HCT116 (cell line): ENCODE measurements at regions not wholly inside any gene's neighbourhood (a gene's known extent, or its start where the extent isn't known, plus 50 kb on each side); places are given as distances from the start of the nearest gene placed in this dataset.

Source experiments
- ATAC-seq: fragments of 200-7000 bp; cut with Tn5 transposase; 2 replicates; pipeline ENCODE4 v1.9.1; 2020; ENCODE audit warnings: mild to moderate bottlenecking, moderate library complexity
- BruUV-seq: library from RNA; stranded (reverse); fragments of 400-500 nt; replicated peaks from 2 replicates; lab custom pipeline; 2021; lab: Mats Ljungman, UMichigan
- CTCF ChIA-PET: fragments of 300-600 bp; sonication (Branson Sonifier 250); formaldehyde crosslinking; loops from one replicate; lab custom pipeline; 2021; ENCODE audit warnings: antibody characterized with exemption; lab: Charles Lee
- POLR2A ChIA-PET: fragments of 300-600, 350-600 bp; sonication (Branson Sonifier 250); formaldehyde crosslinking; loops from one replicate; lab custom pipeline; 2021; ENCODE audit warnings: antibody characterized with exemption; lab: Charles Lee
- RAD21 ChIA-PET, 2 experiments: fragments of 300-600 bp; sonication (Branson Sonifier 250); formaldehyde crosslinking; loops; one replicate each; lab custom pipeline; 2023; ENCODE audit warnings: low total read pairs in 2 of 2; ENCODE audit not compliant: uncharacterized antibody in 2 of 2, unreplicated experiment in 2 of 2, low non-redundant PET in 1 of 2; lab: Charles Lee
- DNase-seq: peaks from one replicate; pipeline ENCODE4 v3.0.0-alpha.2; 2010; ENCODE audit warnings: low read depth, low spot score
- H2AFZ ChIP-seq: fragments of 200-600 bp; shearing (Covaris generic), sonication (generic); 2 replicates; pipeline ENCODE4 v1.6.1; 2017; ENCODE audit warnings: low read depth, mixed run types, mixed read lengths, antibody characterized with exemption, low read length; ENCODE audit not compliant: poor library complexity, severe bottlenecking
- H3K27ac ChIP-seq: 2 replicates; pipeline ENCODE4 v1.5.1; 2012; ENCODE audit warnings: low read depth, low read length
- H3K27me3 ChIP-seq: fragments of 200-600 bp; sonication (generic); 2 replicates; pipeline ENCODE4 v1.6.1; 2016; ENCODE audit warnings: mixed run types, low read length, mixed read lengths; ENCODE audit not compliant: insufficient read depth
- H3K36me3 ChIP-seq, 2 experiments: fragments of 200-500 bp in 1 of 2; fragments of 200-600 bp in 1 of 2; sonication (Bioruptor generic) in 1 of 2; sonication (generic) in 1 of 2; 2 replicates each; pipeline versions ENCODE4 v1.5.1 to v1.6.1; 2014 to 2016; ENCODE audit warnings: low read length in 2 of 2, inconsistent platforms in 1 of 2, mixed read lengths in 1 of 2, mixed run types in 1 of 2; ENCODE audit not compliant: insufficient read depth in 2 of 2, control insufficient read depth in 1 of 2
- H3K4me1 ChIP-seq, 2 experiments: fragments of 200-600 bp in 1 of 2; sonication (generic) in 1 of 2; 2 replicates each; pipeline versions ENCODE4 v1.5.1 to v1.6.1; 2012 to 2017; ENCODE audit warnings: low read length in 2 of 2, inconsistent platforms in 1 of 2, mild to moderate bottlenecking in 1 of 2, mixed read lengths in 1 of 2, mixed run types in 1 of 2, moderate library complexity in 1 of 2; ENCODE audit not compliant: insufficient read depth in 2 of 2, control insufficient read depth in 1 of 2
- H3K4me2 ChIP-seq: fragments of 200-600 bp; sonication (generic); 2 replicates; pipeline ENCODE4 v1.6.1; 2017; ENCODE audit warnings: mixed run types, low read length, mixed read lengths
- H3K4me3 ChIP-seq, 2 experiments: fragments of 200-600 bp in 1 of 2; sonication (generic) in 1 of 2; replicated peaks in 1 of 2; 2 replicates each; pipeline ENCODE4 v1.5.1; 2011 to 2016; ENCODE audit warnings: low read length in 2 of 2, control low read depth in 1 of 2, low read depth in 1 of 2, mild to moderate bottlenecking in 1 of 2, mixed read lengths in 1 of 2, mixed run types in 1 of 2
- H3K79me2 ChIP-seq: fragments of 200-600 bp; sonication (generic); 2 replicates; pipeline ENCODE4 v1.6.1; 2017; ENCODE audit warnings: mild to moderate bottlenecking, mixed run types, low read length, moderate library complexity, mixed read lengths; ENCODE audit not compliant: insufficient read depth
- H3K9ac ChIP-seq: fragments of 200-600 bp; sonication (generic); 2 replicates; pipeline ENCODE4 v1.6.1; 2016; ENCODE audit warnings: low read length, mixed read lengths
- H3K9me2 ChIP-seq: fragments of 200-600 bp; sonication (generic), shearing (Covaris generic); 2 replicates; pipeline ENCODE4 v1.6.1; 2017; ENCODE audit warnings: mixed run types, mild to moderate bottlenecking, moderate library complexity; ENCODE audit not compliant: insufficient read depth
- H3K9me3 ChIP-seq, 2 experiments: fragments of 200-500 bp in 1 of 2; fragments of 200-600 bp in 1 of 2; sonication (Bioruptor generic) in 1 of 2; sonication (generic) in 1 of 2; 2 replicates each; pipeline ENCODE4 v1.6.1; 2014 to 2017; ENCODE audit warnings: low read length in 2 of 2, mixed read lengths in 2 of 2, inconsistent platforms in 1 of 2, low read depth in 1 of 2, mild to moderate bottlenecking in 1 of 2, mixed run types in 1 of 2, moderate library complexity in 1 of 2; ENCODE audit not compliant: control insufficient read depth in 1 of 2, insufficient read depth in 1 of 2
- H4K20me1 ChIP-seq: fragments of 200-600 bp; sonication (generic), shearing (Covaris generic); 2 replicates; pipeline ENCODE4 v1.6.1; 2017; ENCODE audit warnings: mixed run types, mild to moderate bottlenecking, moderate library complexity; ENCODE audit not compliant: insufficient read depth
- CBX3 ChIP-seq: IDR thresholded peaks from 2 replicates; pipeline ENCODE4 v1.6.1; 2012; ENCODE audit warnings: low read depth
- CEBPB ChIP-seq: IDR thresholded peaks from 2 replicates; pipeline ENCODE4 v1.6.1; 2012; ENCODE audit warnings: low read depth
- EGR1 ChIP-seq: IDR thresholded peaks from 2 replicates; pipeline ENCODE4 v1.6.1; 2012; ENCODE audit warnings: low read depth
- ELF1 ChIP-seq: IDR thresholded peaks from 2 replicates; pipeline ENCODE4 v1.6.1; 2012; ENCODE audit warnings: low read depth, borderline replicate concordance
- EZH2 ChIP-seq: fragments of 200-600 bp; sonication (generic); IDR thresholded peaks from 2 replicates; pipeline ENCODE4 v1.6.1; 2017; ENCODE audit warnings: antibody characterized with exemption, mixed run types
- EZH2phosphoT487 ChIP-seq: fragments of 200-600 bp; IDR thresholded peaks from 2 replicates; pipeline ENCODE4 v1.6.1; 2018; ENCODE audit warnings: antibody characterized with exemption, borderline replicate concordance
- RAD21 ChIP-seq: IDR thresholded peaks from 2 replicates; pipeline ENCODE4 v1.6.1; 2012; ENCODE audit warnings: low read depth, mild to moderate bottlenecking
- SRF ChIP-seq: IDR thresholded peaks from 2 replicates; pipeline ENCODE4 v1.6.1; 2012; ENCODE audit warnings: low read depth
- TCF7L2 ChIP-seq: IDR thresholded peaks from 2 replicates; pipeline ENCODE4 v1.7.0; 2011; ENCODE audit warnings: borderline replicate concordance, inconsistent platforms; ENCODE audit not compliant: insufficient read depth, insufficient read length; ENCODE audit errors: extremely low read depth
- YY1 ChIP-seq: IDR thresholded peaks from 2 replicates; pipeline ENCODE4 v1.6.1; 2011; ENCODE audit warnings: low read length, low read depth, moderate library complexity, mild to moderate bottlenecking; ENCODE audit not compliant: insufficient replicate concordance; ENCODE audit errors: extremely low read depth
- ZBTB33 ChIP-seq: IDR thresholded peaks from 2 replicates; pipeline ENCODE4 v1.6.1; 2011; ENCODE audit warnings: mild to moderate bottlenecking, low read length, moderate library complexity; ENCODE audit not compliant: insufficient replicate concordance; ENCODE audit errors: extremely low read depth
- ZNF274 ChIP-seq: fragments of 200-500 bp; sonication (Bioruptor generic); IDR thresholded peaks from 2 replicates; pipeline ENCODE4 v1.6.1; 2014; ENCODE audit warnings: mild to moderate bottlenecking, low read depth, low read length, inconsistent platforms
- intact Hi-C: fragments of 100-400 bp; cut with micrococcal nuclease; formaldehyde crosslinking; loops from 2 replicates; pipeline ENCODE4 v1.10.0; 2022
- TF ChIP-seq, protein P1 (sequence below): IDR thresholded peaks from 2 replicates; pipeline ENCODE4 v1.6.1; 2012
- TF ChIP-seq, protein P2 (sequence below): IDR thresholded peaks from 2 replicates; pipeline ENCODE4 v1.6.1; 2012

DNA sequence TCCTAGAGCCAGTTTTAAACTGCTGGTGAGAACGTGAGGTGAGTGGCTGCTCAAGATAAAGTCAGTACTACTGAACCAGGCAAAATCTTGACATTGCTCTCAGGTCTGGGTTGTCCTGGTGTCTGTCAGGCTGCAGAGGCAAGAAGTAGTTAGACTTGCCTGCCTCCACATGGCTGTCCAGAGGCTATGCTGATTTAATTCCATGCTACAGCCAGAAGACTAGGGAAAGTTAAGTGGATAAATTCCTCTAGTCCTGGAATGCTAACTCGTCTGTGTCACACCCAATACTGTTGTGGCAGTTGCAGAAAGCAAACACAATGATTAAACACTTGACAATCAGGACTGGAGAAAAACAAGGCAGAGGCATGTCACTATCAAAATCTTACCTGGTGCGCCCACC, 118.9 kb downstream of the ACER2 start:
- no peaks in the 10 kb centered on the region for H3K36me3 ChIP-seq
- H3K9me2 ChIP-seq = no peaks in the 10 kb centered on the region
- no peak overlapping the region for H2AFZ ChIP-seq
- TF ChIP-seq RAD21 (no peak), ZBTB33 (no peak), ELF1 (no peak), YY1 (no peak)
- TF ChIP-seq, protein P1, sequence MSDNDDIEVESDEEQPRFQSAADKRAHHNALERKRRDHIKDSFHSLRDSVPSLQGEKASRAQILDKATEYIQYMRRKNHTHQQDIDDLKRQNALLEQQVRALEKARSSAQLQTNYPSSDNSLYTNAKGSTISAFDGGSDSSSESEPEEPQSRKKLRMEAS = no peak
- H3K79me2 ChIP-seq = no peaks in the 10 kb centered on the region
- H4K20me1 ChIP-seq = no peaks in the 10 kb centered on the region
- H3K27ac ChIP-seq = no peak overlapping the region
- no peaks in the 10 kb centered on the region for H3K4me1 ChIP-seq
- peaks cover 42% of the 10 kb centered on the region for H3K27me3 ChIP-seq
- intact Hi-C loops = no loop called here
- H3K4me2 ChIP-seq = no peak overlapping the region
- DNase-seq (no peak), ATAC-seq (no peak)
- no TSS peak for BruUV-seq
- no peak overlapping the region for H3K4me3 ChIP-seq
- H3K9ac ChIP-seq = no peak overlapping the region
- RAD21 ChIA-PET = no interaction called here
- CTCF ChIA-PET = interaction anchor here (1.0 to 1.1 kb wide), 2 partner anchors 9 to 10 kb away, joined by 3 to 4 read pairs; no protein-coding TSS in a partner anchor
- no peaks in the 10 kb centered on the region for H3K9me3 ChIP-seq
- POLR2A ChIA-PET = no interaction called here

DNA sequence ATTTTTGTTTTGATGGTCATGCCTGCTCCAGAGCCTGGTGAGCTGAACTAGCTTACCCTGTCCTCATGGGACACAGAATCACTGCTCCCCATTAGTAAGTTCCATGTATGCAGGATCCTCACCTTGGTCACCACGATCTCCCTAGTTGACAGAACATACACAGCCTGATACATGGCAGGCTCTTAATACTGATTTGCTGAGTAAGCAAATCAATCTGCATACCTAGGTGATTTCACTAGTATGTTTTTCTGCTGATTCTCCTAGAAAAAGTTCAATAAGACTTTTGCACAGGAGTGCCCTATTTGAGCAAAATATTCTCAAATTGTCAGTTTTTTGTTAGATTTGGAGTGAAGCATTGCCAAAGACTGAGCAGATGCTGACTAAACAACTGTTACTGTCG, 113.7 kb downstream of the ACER2 start:
- Histone ChIP-seq H3K9ac (no peak overlapping the region), H3K36me3 (no peaks in the 10 kb centered on the region), H3K4me2 (no peak overlapping the region), H3K27ac (no peak overlapping the region), H3K9me2 (no peaks in the 10 kb centered on the region), H3K9me3 (no peaks in the 10 kb centered on the region), H2AFZ (no peak overlapping the region), H4K20me1 (no peaks in the 10 kb centered on the region), H3K79me2 (no peaks in the 10 kb centered on the region), H3K27me3 (peaks cover 21% of the 10 kb centered on the region), H3K4me3 (no peak overlapping the region), H3K4me1 (no peaks in the 10 kb centered on the region)
- BruUV-seq = no TSS peak
- CTCF ChIA-PET = no interaction called here
- POLR2A ChIA-PET = no interaction called here
- no peak for ATAC-seq
- RAD21 ChIA-PET = no interaction called here
- intact Hi-C loops = no loop called here
- no peak for DNase-seq
- TF ChIP-seq ZNF274 (no peak), EGR1 (no peak), CEBPB (no peak), ELF1 (no peak), EZH2 (no peak), ZBTB33 (no peak), TCF7L2 (no peak), SRF (no peak), EZH2phosphoT487 (no peak), RAD21 (no peak), CBX3 (no peak)
- TF ChIP-seq, protein P2, sequence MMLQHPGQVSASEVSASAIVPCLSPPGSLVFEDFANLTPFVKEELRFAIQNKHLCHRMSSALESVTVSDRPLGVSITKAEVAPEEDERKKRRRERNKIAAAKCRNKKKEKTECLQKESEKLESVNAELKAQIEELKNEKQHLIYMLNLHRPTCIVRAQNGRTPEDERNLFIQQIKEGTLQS = no peak
